MV-4-11 (cell line): ENCODE measurements at regions not wholly inside any gene's neighbourhood (a gene's known extent, or its start where the extent isn't known, plus 50 kb on each side); places are given as distances from the start of the nearest gene placed in this dataset.

Experiments
- DNase-seq: peaks from one replicate; lab custom pipeline; 2025; lab: John Stamatoyannopoulos, UW

DNA sequence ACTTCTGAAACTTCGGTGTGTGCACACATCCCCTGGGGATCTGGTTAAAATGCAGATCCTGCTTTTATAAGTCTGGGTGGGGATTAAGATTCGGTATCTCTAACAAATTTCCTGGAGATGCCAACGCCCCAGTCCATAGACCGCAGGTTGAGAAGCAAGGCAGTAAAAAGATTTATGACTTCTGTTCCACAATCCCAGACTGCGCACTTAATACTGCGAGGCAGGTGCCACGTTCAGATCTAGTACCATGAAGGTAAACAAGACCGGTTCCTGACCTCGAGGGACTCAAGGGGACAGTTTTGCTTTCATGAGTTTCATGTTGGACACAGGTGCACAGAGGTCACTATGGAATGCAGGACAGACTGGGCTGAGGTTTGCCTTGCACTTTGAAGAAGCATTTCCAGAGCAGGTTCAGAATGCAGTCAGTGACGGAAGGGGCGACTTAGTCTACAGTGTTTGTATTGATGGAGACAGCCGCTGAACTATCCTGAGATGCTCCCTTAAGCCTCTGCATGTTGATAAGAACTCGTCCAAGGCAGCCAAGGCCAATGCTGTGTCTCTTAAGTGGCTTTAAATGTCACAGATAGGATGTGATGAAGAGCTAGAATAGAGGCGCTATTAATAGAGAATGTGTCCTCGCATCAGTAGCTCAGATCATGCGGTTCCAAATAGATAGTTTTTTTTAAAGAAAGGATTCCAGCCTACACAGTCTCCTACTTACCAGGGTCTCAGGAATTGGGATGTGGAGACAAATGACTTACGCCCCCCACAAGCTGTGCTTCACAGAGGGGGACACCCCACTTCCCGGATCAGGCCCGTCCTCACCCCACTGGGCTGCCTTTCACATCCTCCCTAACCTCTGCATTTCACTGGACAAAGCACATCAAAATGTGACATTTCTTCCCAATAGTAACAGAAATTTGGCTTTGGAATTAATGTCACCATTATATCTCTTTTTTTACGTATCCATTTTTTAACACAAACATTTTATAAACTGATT lies 97.1 kb upstream of the IRS2 start:
- no peak for DNase-seq

DNA sequence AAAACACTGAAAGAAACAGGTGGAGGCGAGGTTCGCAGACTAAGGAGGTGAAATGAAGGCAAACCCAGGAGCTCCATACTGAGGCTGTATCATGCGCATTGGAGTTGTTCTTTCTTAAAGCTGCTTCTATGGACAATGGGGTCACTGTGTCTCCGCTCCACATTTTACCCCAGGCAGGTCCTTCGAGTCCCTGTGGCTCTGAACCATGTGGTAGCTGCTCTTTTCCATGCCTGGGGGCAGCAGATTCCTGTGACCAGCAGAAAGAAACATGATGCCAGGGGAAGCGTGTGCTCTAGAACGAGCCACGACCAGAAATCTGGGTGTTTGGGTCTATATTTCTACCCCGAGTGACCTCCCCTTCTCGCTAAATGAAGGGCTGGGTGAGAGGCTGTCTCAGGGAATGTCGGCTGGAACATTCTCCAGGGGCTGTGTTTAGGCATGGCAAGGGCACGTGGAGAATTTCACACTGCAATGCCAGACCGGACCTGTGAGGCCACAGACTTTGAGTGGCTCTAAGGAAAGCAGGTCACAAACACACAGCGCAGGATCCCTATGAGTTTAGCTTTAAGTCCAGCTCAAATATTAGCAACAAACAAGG lies 95.7 kb upstream of the IRS2 start:
- no peak for DNase-seq

DNA sequence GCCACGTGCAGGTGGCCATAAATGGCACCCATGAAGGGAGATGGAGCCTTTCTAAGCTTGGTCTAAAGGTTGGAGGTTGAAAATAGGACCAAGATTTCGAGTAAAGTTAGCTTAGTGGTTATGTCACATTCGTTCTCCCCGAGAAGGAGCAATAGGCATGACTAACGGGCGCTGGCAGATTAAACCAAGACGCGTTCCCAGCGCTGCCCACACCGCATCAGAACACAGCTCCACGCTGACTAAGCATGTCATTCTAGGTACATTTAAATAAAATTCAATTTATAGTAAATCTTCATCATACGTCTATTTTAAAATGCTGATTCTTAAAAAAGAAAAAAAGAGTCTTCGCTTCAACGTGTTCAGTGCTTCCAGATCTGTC lies 95.0 kb upstream of the IRS2 start:
- no peak for DNase-seq

DNA sequence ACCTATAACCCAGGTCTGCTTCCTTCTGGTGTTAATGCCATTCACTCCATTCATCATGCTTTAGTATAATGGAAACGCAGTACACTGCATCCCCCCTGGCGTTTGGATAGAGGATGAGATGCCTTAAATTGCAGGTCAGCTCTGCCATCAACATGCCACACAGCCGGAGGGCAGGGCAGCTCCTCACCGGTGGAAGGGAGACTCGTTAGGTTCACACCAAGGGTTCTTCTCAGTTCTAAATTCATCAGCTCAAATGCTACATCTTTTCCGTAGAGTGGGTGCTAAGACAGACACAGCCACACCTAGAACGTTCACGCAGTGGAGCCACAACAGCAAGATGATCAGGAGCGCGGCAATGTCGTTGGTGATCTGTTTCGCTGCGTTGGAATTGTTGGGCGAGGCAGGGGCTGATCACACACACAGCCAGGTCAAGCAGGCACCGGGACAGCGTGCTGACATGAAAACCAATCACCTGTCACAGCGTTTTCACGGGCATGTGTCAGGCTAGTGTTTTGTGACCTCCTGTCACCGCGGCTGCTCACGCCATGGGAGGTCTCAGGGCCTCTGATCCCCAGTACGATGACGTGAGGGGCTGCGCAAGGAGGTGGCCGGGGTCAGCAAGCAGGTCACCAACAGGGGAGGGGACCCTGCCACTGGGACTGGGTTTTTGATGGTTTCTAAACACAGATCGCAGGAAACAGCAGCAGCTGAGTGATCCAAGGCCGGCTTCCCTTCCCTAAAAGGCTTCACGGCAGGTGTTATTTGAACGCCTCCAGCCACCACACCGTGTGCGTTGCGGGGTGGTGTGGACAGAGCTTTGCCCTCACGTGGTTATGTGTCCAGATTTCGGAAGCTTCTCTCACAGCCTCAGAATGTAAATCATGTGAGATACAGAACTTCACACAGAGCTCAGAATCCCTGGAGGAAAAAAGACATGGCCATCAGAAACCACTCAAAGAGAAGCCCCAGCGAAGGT lies 94.3 kb upstream of the IRS2 start:
- DNase-seq: no peak

DNA sequence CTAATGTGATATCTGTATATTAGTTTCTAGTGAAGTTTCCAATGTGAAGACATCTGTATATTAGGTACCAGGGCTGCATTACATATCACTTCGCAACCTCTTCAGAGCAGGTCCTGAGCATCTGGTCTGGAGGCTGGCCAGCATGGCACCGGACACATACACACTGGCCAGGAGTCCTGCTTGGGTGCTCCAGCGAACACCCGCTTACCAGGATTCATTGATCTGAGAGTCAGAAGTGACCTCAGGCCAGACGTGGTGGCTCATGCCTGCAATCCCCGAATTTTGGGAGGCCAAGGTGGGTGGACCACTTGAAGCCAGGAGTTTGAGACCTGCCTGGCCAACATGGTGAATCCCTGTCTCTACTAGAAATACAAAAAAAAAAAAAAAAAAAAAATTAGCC lies 93.0 kb upstream of the IRS2 start:
- DNase-seq: no peak

DNA sequence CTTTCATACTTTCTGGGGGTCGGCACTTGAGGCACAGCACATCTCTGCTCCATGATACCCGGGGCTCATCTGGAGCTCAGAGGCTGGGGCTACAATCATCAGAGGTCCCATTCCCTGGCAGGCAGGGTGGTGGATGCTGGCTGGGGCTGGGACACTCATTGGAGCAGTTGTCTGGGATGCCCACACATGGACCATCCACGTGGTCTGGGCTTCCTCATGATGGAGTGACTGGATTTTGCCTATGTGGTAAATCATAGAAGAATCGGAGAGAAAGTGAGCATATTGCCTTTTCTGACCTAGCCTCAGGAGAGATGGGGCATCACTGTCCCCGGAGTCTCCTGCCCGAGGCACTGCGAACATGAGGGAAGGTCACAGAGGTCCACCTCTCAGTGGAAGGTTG lies 91.4 kb upstream of the IRS2 start:
- DNase-seq: no peak

DNA sequence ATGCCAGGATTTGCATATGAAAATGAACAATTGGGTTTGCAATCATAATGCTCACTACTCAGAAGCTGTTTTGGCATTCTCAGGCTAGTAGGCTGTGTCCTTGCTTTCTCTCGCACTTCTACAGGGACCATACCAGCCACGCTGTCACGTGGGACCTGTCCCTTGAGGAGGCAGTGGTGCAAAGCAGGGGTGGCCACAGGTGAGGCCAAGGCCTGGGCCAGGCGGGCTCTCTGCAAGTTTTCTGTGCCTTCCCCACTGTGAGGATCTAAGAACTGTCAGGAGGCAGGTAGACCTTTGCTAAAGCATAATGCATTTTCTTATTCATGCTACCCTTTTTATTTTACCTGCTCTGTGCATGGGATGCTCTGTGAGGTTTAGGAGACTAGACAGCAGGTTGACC lies 89.4 kb upstream of the IRS2 start:
- DNase-seq: no peak

DNA sequence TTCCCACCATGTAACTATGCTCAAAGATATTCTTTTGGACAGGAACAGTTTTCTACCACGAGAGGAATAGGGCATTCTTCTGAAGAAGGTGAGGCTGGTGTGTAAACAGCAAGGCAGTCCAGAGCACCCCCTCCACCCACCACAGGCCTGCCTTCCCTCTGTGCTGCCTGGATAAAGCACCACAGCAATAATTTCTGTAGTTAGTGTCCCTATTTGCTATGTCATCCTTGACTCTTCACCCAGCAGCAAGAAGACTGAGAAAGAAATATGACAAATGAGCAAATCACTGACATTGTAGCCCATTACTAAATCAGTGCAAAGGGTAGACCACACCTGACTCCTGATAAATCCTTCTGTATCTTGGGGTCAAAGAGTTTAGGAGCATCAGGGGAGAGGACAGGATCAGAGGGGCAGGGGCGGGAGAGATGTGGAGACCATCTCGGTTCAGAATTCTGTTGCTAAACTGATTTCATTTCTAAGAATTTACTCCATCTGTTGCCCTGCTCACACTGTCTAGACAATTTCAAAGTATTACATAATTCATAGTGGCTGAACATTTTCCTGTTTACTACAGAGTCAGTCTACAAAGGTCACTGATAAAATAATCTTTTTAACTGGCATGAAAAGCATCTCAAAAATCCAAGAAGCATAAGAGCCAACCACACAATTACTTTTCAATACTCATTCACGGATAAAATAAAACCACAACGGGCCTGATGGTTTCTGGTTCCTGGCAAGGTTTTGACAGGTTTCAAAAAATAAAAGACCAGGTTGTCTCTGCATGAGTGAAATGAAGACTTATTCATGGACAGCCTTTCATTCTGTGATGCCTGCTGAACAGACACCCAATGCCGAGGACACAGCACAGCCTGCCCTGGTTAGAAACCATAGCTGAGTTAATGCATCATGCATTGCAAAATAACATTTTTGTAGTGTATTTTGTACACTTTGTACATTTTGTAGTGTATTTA lies 88.4 kb upstream of the IRS2 start:
- no peak for DNase-seq

DNA sequence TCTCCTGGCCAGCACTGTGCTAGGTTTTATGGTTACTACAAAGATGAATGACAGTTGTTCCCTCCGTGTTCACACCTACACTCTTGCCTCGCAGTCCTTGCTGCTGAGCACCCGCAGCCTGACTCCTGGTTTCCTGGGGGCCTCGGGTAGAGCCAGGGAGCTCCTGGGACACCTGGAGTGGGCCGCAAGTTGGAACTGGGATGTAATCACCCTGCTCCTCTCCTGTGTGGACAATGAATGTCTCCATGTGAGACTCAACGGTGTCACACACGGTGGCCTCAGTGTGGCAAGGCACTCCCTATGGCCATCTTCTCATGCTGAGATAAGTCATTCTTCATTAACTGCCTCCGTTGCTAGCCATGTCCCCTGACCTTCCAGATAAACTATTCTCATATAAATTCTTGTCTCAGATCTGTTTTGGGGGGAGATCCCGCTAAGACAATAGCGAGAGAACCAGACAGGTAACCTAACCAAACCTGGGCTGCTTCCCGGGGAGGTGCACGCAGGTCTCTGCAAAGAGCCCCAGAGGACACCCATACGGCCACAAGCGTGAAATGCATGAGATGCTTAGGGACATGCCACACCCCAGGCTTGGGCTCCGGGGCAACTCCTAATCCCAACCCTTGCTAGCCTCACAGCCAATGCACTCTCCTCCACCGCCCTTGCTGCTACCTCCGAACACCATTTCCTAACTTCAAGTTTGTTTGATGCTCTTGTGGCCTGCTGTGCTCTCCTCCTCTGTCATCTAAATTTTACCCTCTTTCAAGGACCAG lies 87.2 kb upstream of the IRS2 start:
- DNase-seq: no peak

DNA sequence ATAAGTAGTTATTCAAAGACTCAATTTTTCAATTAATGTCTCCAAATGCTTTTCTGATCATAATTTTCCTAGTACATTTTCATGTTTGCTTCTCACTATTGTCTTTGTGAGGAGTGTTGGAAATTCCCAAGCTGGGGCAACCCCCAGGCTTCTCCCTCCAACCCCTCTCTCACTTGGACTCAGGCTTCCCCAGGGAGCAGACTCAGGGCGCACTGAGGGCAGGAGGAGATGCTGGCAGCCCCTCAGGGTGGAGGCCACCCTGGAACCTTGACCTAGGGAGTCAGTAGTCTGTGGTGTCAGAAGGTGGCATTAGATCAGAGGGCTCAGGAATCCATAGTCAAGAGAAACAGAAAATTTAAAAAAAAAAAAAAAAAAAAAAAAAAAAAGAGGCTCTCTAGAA lies 86.5 kb upstream of the IRS2 start:
- DNase-seq: no peak

DNA sequence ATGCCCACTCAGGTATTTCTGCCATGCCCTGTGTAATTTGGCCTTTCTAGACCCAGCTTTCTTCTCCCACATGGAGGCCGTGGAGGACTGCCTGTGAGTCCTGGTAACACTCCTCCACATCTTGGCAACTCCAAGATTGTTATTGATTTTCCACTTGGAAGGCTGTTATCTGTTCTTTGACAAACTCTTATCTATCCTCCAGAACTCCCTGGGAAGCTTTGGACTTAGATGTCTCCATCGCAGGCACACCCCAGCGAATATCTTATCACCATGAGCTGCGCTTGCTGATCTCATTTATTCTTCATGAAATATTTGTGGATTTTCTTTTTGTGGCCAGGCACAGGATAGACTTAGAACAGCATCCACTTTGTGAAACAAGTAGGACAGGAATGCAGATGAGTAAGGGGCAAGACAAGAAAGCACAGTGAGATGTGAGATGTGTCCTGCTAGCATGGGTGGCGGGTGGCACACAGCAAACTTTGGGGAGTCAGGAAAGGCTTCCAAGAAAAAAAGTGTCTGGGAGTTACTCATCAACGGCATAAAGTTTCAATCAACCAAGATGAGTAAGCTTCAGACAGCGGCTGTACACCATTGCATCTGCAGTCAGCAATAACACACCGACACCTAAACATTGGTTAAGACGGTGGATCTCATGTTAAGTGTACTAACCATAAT lies 84.5 kb upstream of the IRS2 start:
- DNase-seq: no peak

DNA sequence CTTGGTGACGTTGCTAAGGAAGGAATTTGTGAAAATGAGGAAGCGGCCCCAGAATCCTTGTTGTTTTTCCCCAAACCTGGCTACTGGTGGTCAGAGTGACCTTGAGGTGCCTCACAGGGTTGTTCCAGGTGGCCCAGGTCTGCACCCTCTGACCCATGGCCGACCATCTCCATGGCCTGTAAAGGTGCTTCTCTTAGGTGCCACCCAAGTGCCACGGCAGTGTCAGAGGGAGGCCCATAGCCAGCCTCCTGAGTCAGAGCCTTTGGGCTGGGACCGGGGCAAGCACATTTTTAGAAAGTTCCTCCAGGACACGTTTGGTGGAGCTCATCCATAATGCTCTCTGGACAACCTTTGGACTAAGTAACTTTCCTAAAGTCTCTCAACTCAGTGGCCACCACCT lies 83.9 kb upstream of the IRS2 start:
- no peak for DNase-seq

DNA sequence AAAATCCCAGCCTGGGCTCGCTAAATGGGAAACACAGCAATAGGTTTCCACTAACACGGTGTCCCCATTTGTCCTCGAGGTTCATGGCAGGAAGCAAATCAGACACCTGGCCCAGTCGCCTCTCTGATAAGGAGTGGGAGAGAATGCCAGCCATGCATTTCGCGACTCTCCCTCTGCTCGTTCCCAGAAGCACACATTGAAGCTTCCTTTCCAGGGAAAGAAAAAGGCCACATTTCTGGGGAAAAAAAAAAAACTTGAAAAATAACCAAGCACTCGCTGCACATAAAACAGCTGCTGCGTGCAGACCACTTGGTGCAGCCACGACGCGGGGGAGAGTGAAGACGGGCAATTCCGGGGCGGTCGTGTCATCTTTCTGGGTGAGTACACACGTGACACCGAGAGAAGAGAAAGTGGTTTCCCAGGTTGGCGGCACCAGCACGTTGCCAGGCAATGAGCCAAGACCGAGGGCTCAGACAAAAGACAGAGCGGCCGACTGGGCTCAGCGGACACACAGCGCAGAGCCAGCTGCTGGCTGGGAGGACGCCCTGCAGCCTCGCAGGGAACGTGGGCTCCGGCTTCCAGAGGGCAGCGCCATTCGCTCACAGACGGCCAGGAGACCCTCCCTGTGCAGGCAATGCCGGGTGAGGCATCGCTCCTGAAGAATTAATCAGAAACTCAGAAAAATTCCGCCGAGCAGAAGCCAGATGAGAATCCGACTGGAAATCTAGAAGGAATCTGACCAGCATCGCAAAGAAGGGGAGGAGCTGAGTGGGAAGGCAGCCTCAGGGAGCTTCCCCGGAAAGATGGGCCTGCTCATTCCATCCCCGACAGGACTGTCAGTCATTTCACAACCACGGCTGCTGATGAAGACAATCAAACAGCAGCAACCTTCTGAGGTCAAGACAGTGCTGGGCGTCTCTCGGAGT lies 83.2 kb upstream of the IRS2 start:
- no peak for DNase-seq

DNA sequence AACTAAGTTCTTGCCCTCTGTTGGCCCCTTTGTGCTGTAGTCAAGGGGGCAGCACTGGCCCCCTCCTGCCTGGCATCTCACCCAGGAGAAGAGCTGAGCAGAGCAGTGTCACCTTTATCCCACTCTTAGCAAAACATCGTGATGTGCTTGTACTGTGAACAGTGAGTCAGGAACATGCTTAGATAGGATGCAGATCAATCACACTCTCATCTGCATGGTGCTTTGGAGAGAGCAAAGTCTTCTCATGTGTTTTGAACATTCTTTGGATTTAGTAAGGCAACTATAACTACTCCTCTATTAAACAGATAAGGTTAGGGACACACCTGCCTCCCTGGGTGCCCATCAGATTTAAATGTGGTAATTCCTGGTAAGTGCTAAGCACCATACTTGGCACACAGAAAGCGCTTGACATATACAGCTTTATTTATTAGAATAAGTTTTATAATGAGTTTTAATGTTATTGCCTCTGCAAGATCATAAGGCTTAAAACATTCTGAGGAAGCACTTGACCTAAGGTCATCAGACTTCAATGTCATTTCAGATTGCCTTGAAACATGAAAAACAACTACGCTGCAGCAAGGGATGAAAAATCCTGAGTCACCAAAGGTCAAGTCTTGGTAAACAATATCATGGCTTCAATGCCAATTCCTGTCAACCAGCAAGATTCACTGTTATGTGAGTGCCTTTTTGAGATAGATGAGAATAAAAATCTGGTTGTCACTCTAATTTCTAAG lies 82.4 kb upstream of the IRS2 start:
- no peak for DNase-seq

DNA sequence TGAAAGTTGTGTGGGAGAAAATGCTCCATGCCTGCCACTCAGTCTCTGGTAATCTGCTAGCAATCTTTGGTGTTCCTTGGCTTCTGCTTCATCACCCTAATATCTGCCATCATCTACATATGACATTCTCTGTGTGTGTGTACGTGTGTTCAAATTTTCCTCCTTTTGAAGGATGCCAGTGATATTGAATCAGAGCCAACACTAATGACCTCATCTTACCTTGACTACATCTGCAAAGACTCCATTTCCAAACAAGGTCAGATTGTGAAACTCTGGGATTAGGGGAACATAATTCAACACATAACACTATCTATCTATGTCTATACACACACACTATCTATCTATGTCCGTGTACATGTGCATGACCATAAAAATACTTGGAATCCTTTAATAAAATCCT lies 81.4 kb upstream of the IRS2 start:
- no peak for DNase-seq

DNA sequence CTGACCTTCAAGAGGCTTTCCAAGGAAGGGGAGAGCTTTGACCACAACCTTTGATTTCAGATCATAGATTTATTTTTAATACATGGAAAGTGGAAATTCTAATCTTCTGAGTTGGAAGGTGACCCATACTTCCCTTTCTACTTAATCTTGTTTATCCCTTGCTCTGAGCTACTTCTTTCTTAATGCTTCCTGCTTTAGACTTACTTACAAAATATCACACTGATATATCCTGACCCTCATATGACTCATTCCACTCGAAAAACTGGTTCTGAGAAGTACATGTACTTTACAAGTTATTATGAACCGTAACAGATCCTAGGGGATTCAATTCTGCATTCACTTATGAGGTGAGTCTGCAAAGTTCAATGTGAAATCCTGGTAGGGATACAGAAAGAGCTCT lies 76.2 kb upstream of the IRS2 start:
- peak; percentile 73 for DNase-seq

DNA sequence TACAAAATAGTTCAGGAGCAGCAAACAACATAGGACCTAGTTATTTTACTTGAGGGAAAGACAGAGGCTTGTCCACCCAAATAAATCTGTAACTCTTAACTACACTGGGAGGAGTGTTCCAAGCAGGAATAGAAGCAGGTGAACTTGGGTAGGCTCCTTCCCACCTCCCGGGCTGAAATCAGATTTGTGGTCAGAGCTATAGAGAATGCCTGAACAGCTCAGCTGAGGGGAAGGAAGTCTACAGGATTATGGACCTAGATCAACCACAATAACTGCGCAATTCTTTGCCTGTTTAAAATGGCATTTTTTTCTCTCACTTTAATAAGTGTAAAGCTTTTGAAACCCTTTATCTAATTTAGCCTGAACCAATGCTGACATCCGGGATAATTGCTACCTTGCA lies 73.5 kb upstream of the IRS2 start:
- peak; percentile 16 for DNase-seq

DNA sequence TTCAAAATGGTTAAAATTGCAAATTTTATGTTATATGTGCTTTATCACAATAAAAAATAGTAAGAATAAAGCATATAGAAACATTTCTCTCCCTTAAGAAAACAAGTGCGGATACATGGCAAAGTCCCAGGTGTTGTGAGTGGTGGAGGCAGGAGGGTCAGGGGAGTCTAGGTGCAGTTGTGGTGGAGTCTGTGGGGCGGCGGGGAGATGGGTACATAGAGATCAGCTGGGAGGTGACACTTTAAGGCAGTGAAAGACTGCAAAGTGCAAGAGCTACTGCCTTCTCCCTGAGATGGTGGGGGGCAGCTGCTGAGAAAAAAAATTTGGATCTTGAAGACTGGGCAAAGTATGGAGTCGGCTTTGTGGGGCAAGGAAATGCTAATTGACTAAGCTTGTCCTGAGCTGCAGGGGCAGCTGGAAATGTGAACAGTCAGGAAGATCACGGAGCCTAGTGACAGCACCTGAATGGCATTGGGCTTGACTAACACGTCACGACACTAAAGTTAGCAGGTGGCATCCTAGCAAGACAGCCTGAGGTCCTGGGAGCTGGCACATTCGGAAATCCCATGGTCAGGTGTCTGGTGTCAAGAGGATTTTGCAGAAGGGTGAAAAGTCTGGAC lies 72.9 kb upstream of the IRS2 start:
- DNase-seq: no peak
